DMS153 treated with DMSO at 0.1 percent for 48 hours (cell line): ENCODE measurements at regions not wholly inside any gene's neighbourhood (a gene's known extent, or its start where the extent isn't known, plus 50 kb on each side); places are given as distances from the start of the nearest gene placed in this dataset.
"Not testable (repeated sequence)": the region's sequence is repeated elsewhere in the genome, so short reads cannot be mapped to it uniquely, and the experiment has no call there.

ENCODE experiments used
- DNase-seq: peaks from one replicate; lab custom pipeline; 2025; ENCODE audit not compliant: unreplicated experiment; lab: John Stamatoyannopoulos, UW

DNA sequence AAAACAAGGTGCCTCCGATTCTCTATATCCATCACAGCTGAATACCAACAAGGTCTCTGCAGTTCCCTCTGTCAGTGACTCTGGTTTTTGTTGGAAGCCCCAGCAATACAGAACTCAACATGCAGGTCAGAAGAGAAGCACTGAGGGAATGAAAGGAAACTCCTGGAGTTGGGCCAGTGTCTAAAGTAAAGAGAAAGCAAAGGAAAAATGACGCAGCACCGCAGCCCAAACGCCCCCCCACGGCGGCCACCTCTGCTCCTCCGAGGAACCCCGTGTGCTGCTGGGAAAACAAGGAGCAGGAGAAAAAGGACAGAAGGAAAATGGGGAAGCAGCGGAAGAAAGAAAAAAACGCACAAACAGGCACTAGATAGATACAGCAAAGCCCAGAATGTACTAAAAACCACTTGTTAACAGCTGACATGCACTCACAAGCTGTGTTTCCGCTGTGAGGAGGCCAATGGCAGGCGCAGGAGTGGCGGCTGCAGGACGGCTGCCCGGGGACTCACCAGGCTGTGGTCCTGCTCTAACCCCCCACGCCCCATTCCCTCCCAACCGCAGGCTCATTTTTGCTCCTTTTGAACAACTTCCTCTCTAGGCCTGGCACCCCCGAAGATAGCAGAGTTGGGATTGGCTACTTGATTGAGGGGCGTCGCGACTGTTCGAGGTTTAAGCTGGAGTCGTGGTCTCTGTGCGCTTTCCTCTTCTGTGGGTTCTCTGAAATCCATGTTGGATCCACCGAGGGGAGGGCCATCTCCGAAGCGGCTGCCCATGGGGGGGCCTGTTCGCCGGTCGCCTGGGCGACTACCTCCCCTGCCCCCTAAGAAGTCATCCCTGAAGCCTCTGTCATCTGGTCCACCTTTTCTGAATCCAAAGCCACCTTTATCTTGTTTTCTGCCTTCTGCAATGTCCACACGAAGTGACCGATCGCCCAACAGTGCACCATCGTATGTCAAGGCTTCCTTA lies 204.8 kb downstream of the HIBADH start:
- not testable (repeated sequence) for DNase-seq

DNA sequence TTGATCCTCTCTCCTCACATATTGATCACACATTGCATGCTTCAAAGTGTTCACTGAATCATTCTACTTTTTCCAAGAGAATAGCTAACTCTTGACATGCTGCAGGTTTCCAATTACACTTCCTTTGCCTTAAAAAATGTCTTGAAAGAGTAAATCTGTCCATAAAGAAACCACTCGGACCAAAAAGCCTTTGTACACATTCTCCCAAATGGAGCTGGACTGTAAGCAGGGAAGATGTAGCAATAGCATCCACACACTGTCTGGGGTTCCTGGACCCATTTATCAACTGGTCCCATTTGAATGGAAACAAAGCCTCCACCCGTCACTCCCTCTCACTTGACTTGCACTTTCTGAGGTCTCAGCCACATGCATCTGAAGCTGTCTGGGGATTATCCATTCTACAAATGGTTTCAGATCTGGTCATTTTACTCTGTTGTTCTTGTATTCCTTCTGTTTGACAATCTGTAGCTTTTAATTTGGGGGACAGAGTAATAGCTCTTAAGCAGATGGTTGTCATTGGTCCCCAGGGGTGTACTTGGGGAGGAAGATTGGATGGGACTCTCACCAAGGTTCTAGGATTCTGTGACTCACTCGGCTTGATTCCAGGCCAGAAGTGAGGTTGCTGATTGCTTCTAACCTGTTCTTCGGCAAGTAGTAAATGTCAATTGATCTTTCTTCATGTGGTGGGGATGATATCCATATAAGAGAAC lies 203.5 kb downstream of the HIBADH start:
- DNase-seq = no peak

DNA sequence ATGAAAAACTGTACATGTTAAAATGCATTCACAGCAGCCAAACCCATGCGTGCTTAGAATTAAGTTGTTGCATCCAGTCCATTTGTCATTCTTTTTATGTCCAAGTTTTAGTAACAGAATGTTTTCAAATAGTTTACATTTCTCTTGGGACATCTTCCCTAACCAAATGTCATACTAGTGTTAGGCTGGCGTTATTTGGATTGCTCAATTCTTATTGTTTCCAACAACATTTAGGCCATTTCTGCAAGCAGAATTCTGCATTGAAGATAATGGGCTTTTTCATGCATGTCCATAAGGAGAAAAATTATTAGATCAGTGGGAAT lies 203.0 kb downstream of the HIBADH start:
- DNase-seq = no peak

DNA sequence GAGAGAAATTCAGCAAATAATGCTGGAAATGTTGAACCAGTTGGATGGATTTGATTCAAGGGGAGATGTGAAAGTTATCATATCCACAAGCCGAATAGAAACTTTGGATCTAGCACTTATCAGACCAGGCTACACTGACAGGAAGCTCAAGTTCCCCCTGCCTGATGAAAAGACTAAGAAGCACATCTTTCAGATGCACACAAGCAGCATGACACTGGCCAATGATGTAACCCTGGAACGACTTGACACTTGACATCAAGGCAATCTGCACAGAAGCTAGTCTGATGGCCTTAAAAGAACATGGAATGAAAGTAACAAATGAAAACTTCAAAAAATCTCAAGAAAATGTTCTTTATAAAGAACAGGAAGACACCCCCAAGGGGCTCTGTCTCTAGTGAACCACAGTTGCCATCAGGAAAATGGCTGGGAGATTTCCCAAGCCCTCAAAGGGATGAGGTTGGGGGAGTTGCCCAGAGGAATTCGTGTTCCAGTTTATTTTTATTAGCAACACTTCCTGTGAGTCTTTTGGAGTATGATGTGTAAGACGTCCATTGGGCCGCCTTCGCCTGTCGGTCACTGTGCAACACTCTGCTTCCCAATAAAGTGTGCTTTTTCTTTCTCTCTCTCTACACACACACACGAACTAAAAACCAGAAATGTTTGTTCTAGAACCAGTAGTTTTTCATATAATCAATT lies 200.0 kb downstream of the HIBADH start:
- no peak for DNase-seq

DNA sequence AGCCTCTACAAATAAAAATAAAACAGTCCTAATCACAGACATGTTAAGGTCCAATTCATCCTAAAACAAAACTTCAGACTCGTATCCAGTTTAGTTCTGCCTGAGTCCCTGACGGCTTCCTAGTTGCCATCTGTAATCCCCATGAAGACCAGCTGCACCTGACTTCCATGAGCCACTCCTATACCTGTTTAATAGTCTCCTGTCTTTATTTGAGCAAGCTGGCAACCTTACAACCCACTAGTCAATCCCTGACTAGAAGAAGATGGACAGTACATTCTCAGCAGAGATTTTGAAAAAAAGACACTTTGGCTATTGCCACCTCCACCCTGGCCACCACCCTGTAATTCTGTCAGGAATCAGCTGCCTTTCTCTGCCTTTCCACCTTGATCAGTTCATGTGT lies 197.7 kb downstream of the HIBADH start:
- no peak for DNase-seq

DNA sequence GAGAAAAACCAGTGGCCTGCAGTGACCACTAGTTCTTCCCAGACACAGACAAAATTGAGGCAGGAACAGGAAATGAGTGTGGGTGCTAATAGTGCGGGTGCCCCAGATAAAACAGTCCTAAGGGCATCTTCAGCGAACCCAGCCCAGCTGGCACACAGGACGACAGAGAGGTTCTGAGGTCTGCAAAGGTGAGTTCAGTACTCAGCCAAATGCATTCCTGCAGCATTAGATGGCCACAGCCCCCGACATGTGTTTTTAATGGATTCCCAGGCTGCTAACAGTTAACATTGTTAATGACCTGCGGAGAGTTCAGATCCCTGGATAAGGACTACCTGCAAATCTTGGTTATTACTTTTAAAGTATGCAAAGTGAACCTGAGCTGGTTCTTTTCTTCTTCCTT lies 196.0 kb downstream of the HIBADH start:
- DNase-seq = no peak

DNA sequence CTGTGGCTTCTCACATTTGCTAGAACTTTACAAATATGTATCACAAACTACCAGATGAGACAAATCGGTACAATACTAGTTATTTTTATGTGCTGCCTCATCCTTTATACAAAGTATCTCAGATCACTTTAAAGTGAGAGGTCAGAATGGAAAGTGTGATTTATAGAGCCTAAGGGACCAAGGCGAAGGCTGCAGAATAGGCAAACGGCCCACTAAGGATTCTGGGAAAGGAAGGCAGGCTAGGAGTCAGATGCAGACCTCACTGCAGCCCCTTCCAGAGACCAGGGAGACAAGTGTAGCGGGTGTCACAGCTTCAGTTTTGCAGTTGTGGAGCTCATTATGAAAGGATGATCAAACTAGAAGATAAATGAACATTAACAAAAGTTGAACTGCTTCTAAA lies 190.6 kb downstream of the HIBADH start:
- no peak for DNase-seq
